Karpas-422 (cell line): ENCODE measurements at regions not wholly inside any gene's neighbourhood (a gene's known extent, or its start where the extent isn't known, plus 50 kb on each side); places are given as distances from the start of the nearest gene placed in this dataset.

Experiments used
- DNase-seq: peaks from one replicate; pipeline ENCODE4 v3.0.0-alpha.2; 2015
- H2AFZ ChIP-seq: fragments of 200-600 bp; sonication (generic); 2 replicates; pipeline ENCODE4 v1.6.1; 2014; ENCODE audit warnings: antibody characterized with exemption, low read length, mixed read lengths
- H3K27ac ChIP-seq: fragments of 200-600 bp; sonication (generic); 2 replicates; pipeline ENCODE4 v1.5.1; 2014; ENCODE audit warnings: mild to moderate bottlenecking, low read length, moderate library complexity
- H3K27me3 ChIP-seq: fragments of 200-600 bp; sonication (generic); 2 replicates; pipeline ENCODE4 v1.6.1; 2014; ENCODE audit warnings: low read length, mixed read lengths
- H3K36me3 ChIP-seq: fragments of 200-600 bp; sonication (generic); 2 replicates; pipeline ENCODE4 v1.6.1; 2014; ENCODE audit warnings: low read length, mixed read lengths; ENCODE audit not compliant: insufficient read depth
- H3K4me1 ChIP-seq: fragments of 200-600 bp; sonication (generic); 2 replicates; pipeline ENCODE4 v1.6.1; 2014; ENCODE audit warnings: mild to moderate bottlenecking, low read length, mixed read lengths
- H3K4me2 ChIP-seq: fragments of 200-600 bp; sonication (generic); 2 replicates; pipeline ENCODE4 v1.6.1; 2014; ENCODE audit warnings: low read length, low read depth, mild to moderate bottlenecking; ENCODE audit not compliant: poor library complexity, severe bottlenecking
- H3K4me3 ChIP-seq: fragments of 200-600 bp; sonication (generic); 2 replicates; pipeline ENCODE4 v1.5.1; 2014; ENCODE audit warnings: mild to moderate bottlenecking, antibody characterized with exemption, low read length, mixed read lengths
- H3K79me2 ChIP-seq: fragments of 200-600 bp; sonication (generic); 2 replicates; pipeline ENCODE4 v1.6.1; 2014; ENCODE audit warnings: mild to moderate bottlenecking, low read length, mixed read lengths
- H3K9ac ChIP-seq: fragments of 200-600 bp; sonication (generic); 2 replicates; pipeline ENCODE4 v1.6.0; 2014; ENCODE audit warnings: low read length
- H3K9me2 ChIP-seq: fragments of 200-600 bp; sonication (generic), shearing (Covaris generic); replicated peaks from 2 replicates; pipeline ENCODE4 v1.6.0; 2014; ENCODE audit warnings: mild to moderate bottlenecking, low read length, moderate library complexity; ENCODE audit not compliant: insufficient read depth
- H3K9me3 ChIP-seq: fragments of 300-700, 200-600 bp; sonication (generic); 2 replicates; pipeline ENCODE4 v1.6.1; 2014; ENCODE audit warnings: low read length, mixed read lengths
- H4K20me1 ChIP-seq: fragments of 200-600 bp; sonication (generic); 2 replicates; pipeline ENCODE4 v1.6.1; 2014; ENCODE audit warnings: mild to moderate bottlenecking, antibody characterized with exemption, low read length, low read depth; ENCODE audit not compliant: insufficient read depth

- DNase-seq = peak; percentile 65
- Histone ChIP-seq H4K20me1 (no peaks in the 10 kb centered on the region), H3K79me2 (peaks cover 89% of the 10 kb centered on the region), H3K9me2 (no peaks in the 10 kb centered on the region), H3K36me3 (peaks cover 26% of the 10 kb centered on the region), H3K27me3 (no peaks in the 10 kb centered on the region), H3K27ac (peak overlapping the region; percentile 77), H3K4me3 (peak overlapping the region; percentile 64), H3K9me3 (peaks cover 5% of the 10 kb centered on the region; the same call in 1 of the 2 replicates), H3K9ac (peak overlapping the region; percentile 58), H3K4me1 (peaks cover 68% of the 10 kb centered on the region), H2AFZ (peak overlapping the region; percentile 2; the same call in 1 of the 2 replicates), H3K4me2 (peak overlapping the region; percentile 82)
Observed at GRCh38 chr6:25035512-25036435, 100.0 kb upstream of the RIPOR2 start.

- Histone ChIP-seq H3K9me2 (no peaks in the 10 kb centered on the region), H3K27ac (peak overlapping the region; percentile 77), H2AFZ (no peak overlapping the region), H3K79me2 (peaks cover 96% of the 10 kb centered on the region), H3K4me1 (peaks cover 75% of the 10 kb centered on the region), H3K9me3 (peaks cover 5% of the 10 kb centered on the region; the same call in 1 of the 2 replicates), H3K27me3 (no peaks in the 10 kb centered on the region), H3K4me2 (peak overlapping the region; percentile 82), H3K4me3 (peak overlapping the region; percentile 64; the same call in 1 of the 2 replicates), H4K20me1 (no peaks in the 10 kb centered on the region), H3K9ac (peak overlapping the region; percentile 58), H3K36me3 (peaks cover 22% of the 10 kb centered on the region)
- no peak for DNase-seq
Observed at GRCh38 chr6:25036461-25036860, 100.7 kb upstream of the RIPOR2 start.

GRCh38 chr6:25038300-25038699 is 102.5 kb upstream of the RIPOR2 start:
- H4K20me1 ChIP-seq = no peaks in the 10 kb centered on the region
- peaks cover 21% of the 10 kb centered on the region for H3K36me3 ChIP-seq
- H3K4me3 ChIP-seq = no peak overlapping the region; the same call in 1 of the 2 replicates
- H3K27ac ChIP-seq = peak overlapping the region; percentile 81
- peaks cover 91% of the 10 kb centered on the region for H3K4me1 ChIP-seq
- H3K9ac ChIP-seq = no peak overlapping the region
- H2AFZ ChIP-seq = no peak overlapping the region
- H3K4me2 ChIP-seq = peak overlapping the region; percentile 82
- H3K9me3 ChIP-seq = peaks cover 5% of the 10 kb centered on the region; the same call in 1 of the 2 replicates
- DNase-seq = no peak
- H3K9me2 ChIP-seq = no peaks in the 10 kb centered on the region
- H3K79me2 ChIP-seq = peaks cover 90% of the 10 kb centered on the region
- H3K27me3 ChIP-seq = no peaks in the 10 kb centered on the region

GRCh38 chr6:25038999-25039398 is 103.2 kb upstream of the RIPOR2 start:
- peaks cover 5% of the 10 kb centered on the region; the same call in 1 of the 2 replicates for H3K9me3 ChIP-seq
- no peak for DNase-seq
- H2AFZ ChIP-seq = no peak overlapping the region
- no peaks in the 10 kb centered on the region for H4K20me1 ChIP-seq
- peak overlapping the region; percentile 81 for H3K27ac ChIP-seq
- peaks cover 89% of the 10 kb centered on the region for H3K4me1 ChIP-seq
- peaks cover 18% of the 10 kb centered on the region for H3K36me3 ChIP-seq
- peak overlapping the region; percentile 82 for H3K4me2 ChIP-seq
- peaks cover 84% of the 10 kb centered on the region for H3K79me2 ChIP-seq
- no peak overlapping the region for H3K9ac ChIP-seq
- H3K4me3 ChIP-seq = peak overlapping the region; percentile 80; the same call in 1 of the 2 replicates
- no peaks in the 10 kb centered on the region for H3K27me3 ChIP-seq
- no peaks in the 10 kb centered on the region for H3K9me2 ChIP-seq

GRCh38 chr6:25041485-25042035 is 105.8 kb upstream of the RIPOR2 start:
- Histone ChIP-seq H3K9me3 (peaks cover 5% of the 10 kb centered on the region; the same call in 1 of the 2 replicates), H3K4me3 (peak overlapping the region; percentile 80), H3K79me2 (peaks cover 58% of the 10 kb centered on the region), H3K9me2 (no peaks in the 10 kb centered on the region), H3K4me2 (peak overlapping the region; percentile 82), H3K27me3 (no peaks in the 10 kb centered on the region), H3K9ac (peak overlapping the region; percentile 81), H3K4me1 (peaks cover 71% of the 10 kb centered on the region), H4K20me1 (no peaks in the 10 kb centered on the region), H3K27ac (peak overlapping the region; percentile 81), H2AFZ (peak overlapping the region; percentile 63; the same call in 1 of the 2 replicates), H3K36me3 (peaks cover 14% of the 10 kb centered on the region)
- peak; percentile 58 for DNase-seq

- peaks cover 14% of the 10 kb centered on the region for H3K36me3 ChIP-seq
- H3K4me3 ChIP-seq = peak overlapping the region; percentile 80
- no peaks in the 10 kb centered on the region for H4K20me1 ChIP-seq
- peak overlapping the region; percentile 82 for H3K4me2 ChIP-seq
- H3K4me1 ChIP-seq = peaks cover 70% of the 10 kb centered on the region
- peak overlapping the region; percentile 81 for H3K9ac ChIP-seq
- peaks cover 53% of the 10 kb centered on the region for H3K79me2 ChIP-seq
- H3K27ac ChIP-seq = peak overlapping the region; percentile 81
- peaks cover 5% of the 10 kb centered on the region; the same call in 1 of the 2 replicates for H3K9me3 ChIP-seq
- H3K27me3 ChIP-seq = no peaks in the 10 kb centered on the region
- peak; percentile 86 for DNase-seq
- no peaks in the 10 kb centered on the region for H3K9me2 ChIP-seq
- H2AFZ ChIP-seq = peak overlapping the region; percentile 63
Observed at GRCh38 chr6:25042036-25042521, 106.3 kb upstream of the RIPOR2 start.

GRCh38 chr6:25042536-25042935 is 106.8 kb upstream of the RIPOR2 start:
- H3K79me2 ChIP-seq = peaks cover 49% of the 10 kb centered on the region
- H3K4me1 ChIP-seq = peaks cover 66% of the 10 kb centered on the region
- peak overlapping the region; percentile 81 for H3K27ac ChIP-seq
- H3K36me3 ChIP-seq = peaks cover 14% of the 10 kb centered on the region
- H3K9me2 ChIP-seq = no peaks in the 10 kb centered on the region
- peak overlapping the region; percentile 63 for H2AFZ ChIP-seq
- H3K9ac ChIP-seq = peak overlapping the region; percentile 81
- no peaks in the 10 kb centered on the region for H4K20me1 ChIP-seq
- H3K4me2 ChIP-seq = peak overlapping the region; percentile 82
- H3K4me3 ChIP-seq = peak overlapping the region; percentile 80
- no peaks in the 10 kb centered on the region for H3K27me3 ChIP-seq
- peaks cover 5% of the 10 kb centered on the region; the same call in 1 of the 2 replicates for H3K9me3 ChIP-seq
- peak; percentile 66 for DNase-seq
